AG04449 (cell line): ENCODE measurements at regions not wholly inside any gene's neighbourhood (a gene's known extent, or its start where the extent isn't known, plus 50 kb on each side); places are given as distances from the start of the nearest gene placed in this dataset.

Experiments
- CTCF ChIA-PET: fragments of 350-600 bp; formaldehyde crosslinking; extraction: SDS; loops from one replicate; lab custom pipeline; 2021; ENCODE audit warnings: antibody characterized with exemption; lab: Yijun Ruan, JAX
- POLR2A ChIA-PET: fragments of 400-600, 350-600 bp; formaldehyde crosslinking; extraction: SDS; loops from one replicate; lab custom pipeline; 2020; ENCODE audit warnings: antibody characterized with exemption, inconsistent platforms; lab: Yijun Ruan, JAX
- DNase-seq: peaks from one replicate; pipeline ENCODE4 v3.0.0-alpha.2; 2010; ENCODE audit warnings: low read depth, low spot score
- H3K4me3 ChIP-seq: 2 replicates; pipeline ENCODE4 v1.5.1; 2011; ENCODE audit warnings: low read depth, mild to moderate bottlenecking, control low read depth, low read length
- CTCF ChIP-seq: IDR thresholded peaks from one replicate; pipeline ENCODE4 v1.5.1; 2011; ENCODE audit warnings: mild to moderate bottlenecking, moderate library complexity, low read length, control low read depth, inconsistent platforms; ENCODE audit not compliant: insufficient read depth; ENCODE audit errors: missing control alignments

GRCh38 chr16:51305337-51305736 is 154.3 kb upstream of the SALL1 start:
- H3K4me3 ChIP-seq: no peak overlapping the region
- POLR2A ChIA-PET: no interaction called here
- CTCF ChIA-PET: interaction anchor here (1.6 kb wide), 1 partner anchor 21 kb away, joined by 4 read pairs; no protein-coding TSS in a partner anchor
- TF ChIP-seq CTCF: no peak
- no peak for DNase-seq

- CTCF ChIA-PET: no interaction called here
- TF ChIP-seq CTCF: no peak
- H3K4me3 ChIP-seq: no peak overlapping the region
- POLR2A ChIA-PET: no interaction called here
- no peak for DNase-seq
Observed at GRCh38 chr16:51302042-51302441, 151.0 kb upstream of the SALL1 start.

DNA sequence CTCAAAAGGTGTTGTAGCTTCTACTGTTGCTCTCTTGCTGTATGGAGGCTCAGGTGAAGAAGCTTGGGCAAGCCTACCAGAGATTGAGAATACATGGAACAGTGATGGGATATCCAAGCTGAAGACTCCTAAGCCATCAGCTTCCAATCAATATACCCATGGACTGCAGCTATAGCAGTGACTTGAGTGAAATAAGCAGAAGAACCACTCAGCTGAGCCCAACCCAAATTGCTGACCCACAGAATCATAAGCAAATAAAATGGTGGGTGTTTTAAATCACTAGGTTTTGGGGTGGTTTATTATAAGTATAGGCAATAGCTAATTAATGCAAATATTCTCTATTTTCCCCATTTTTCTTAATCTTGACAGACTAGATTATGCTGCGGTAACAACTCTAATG is 147.7 kb upstream of the SALL1 start:
- CTCF ChIA-PET: no interaction called here
- TF ChIP-seq CTCF: no peak
- DNase-seq: no peak
- POLR2A ChIA-PET: no interaction called here
- no peak overlapping the region for H3K4me3 ChIP-seq

DNA sequence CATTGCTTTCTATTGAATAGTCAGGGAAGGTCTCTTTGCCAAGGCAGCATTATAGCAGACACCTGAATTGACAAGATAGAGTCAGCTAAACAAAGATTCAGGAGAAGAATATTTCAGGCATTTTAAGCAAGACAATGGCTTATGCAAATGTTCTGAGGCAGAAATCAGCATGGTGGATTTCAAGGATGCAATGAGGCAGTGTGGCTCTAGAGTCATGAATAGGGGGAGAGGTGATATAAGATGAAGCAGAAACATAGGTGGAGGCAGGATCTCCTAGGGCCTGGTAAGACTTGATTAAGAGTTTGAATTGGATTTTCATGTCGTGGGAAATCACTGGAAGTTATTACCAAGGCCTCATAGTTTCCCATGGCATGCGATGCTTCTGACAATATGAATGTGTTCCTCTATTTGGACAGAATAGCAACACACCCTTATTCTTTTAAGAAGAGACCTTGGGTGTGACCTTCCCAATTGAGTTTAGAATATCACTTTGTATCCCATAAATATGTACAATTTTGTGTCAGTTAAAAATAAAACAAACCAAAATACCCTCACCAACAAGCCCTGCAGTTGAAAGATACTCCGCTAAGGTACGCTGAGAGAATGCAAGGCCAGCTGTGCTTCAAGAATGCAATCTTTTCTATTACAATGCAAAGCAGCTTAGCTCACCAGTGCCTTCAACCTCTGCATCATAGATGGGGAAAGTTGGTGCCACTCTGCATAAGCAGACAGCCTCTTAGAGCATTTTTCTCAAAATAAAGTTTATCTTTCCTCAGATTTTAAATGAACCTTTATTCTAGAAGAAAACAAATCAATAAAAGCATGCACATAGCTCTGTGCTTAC is 139.6 kb upstream of the SALL1 start:
- ChIA-PET CTCF (no interaction called here), POLR2A (no interaction called here)
- no peak overlapping the region for H3K4me3 ChIP-seq
- no peak for TF ChIP-seq CTCF
- DNase-seq: no peak

DNA sequence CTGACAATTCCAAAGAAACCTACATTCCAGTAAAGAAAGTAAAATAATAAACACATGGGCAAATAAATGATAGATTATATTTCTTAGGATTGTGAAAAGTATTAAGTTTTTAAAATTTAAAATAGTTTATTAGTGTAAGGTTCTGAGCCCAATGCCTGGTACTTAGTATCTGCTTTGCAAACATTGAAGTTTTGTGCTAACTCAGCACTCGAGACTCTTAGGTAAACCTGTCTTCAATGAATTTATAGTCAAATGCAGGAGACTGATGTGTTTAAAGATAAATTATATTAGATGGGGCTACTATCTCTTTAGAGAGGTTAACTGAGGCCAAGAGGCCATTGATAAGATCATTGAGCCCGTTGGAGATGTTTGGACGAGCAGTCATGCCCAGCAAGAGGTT is 138.3 kb upstream of the SALL1 start:
- ChIA-PET POLR2A (no interaction called here), CTCF (no interaction called here)
- H3K4me3 ChIP-seq: no peak overlapping the region
- no peak for DNase-seq
- no peak for TF ChIP-seq CTCF

GRCh38 chr16:51287121-51287755 is 136.2 kb upstream of the SALL1 start:
- H3K4me3 ChIP-seq: no peak overlapping the region
- POLR2A ChIA-PET: no interaction called here
- TF ChIP-seq CTCF: no peak
- no peak for DNase-seq
- CTCF ChIA-PET: no interaction called here
